H1 (cell line): ENCODE measurements at regions not wholly inside any gene's neighbourhood (a gene's known extent, or its start where the extent isn't known, plus 50 kb on each side); places are given as distances from the start of the nearest gene placed in this dataset.

Source experiments
- BACH1 ChIP-seq: IDR thresholded peaks from 2 replicates; pipeline ENCODE4 v1.6.1; 2012; ENCODE audit warnings: low read length, improper control_type of control experiment
- CBX8 ChIP-seq: fragments of 300-800, 300-1000 bp; sonication (generic); IDR thresholded peaks from 2 replicates; pipeline ENCODE4 v1.7.1; 2016; ENCODE audit warnings: low read depth, low read length, borderline replicate concordance
- CREB1 ChIP-seq: IDR thresholded peaks from 2 replicates; pipeline ENCODE4 v1.6.1; 2012; ENCODE audit warnings: inconsistent platforms
- FOSL1 ChIP-seq: IDR thresholded peaks from 2 replicates; pipeline ENCODE4 v1.6.1; 2011; ENCODE audit warnings: mild to moderate bottlenecking, low read depth, low read length, moderate library complexity; ENCODE audit not compliant: insufficient read depth
- MAFK ChIP-seq: IDR thresholded peaks from 2 replicates; pipeline ENCODE4 v1.6.1; 2012; ENCODE audit warnings: low read depth, mild to moderate bottlenecking, improper control_type of control experiment, low read length
- SIX5 ChIP-seq: IDR thresholded peaks from 2 replicates; pipeline ENCODE4 v1.6.1; 2011; ENCODE audit warnings: mild to moderate bottlenecking, low read depth, low read length
- TF ChIP-seq, protein P1 (sequence below): fragments of 300-600 bp; sonication (generic); IDR thresholded peaks from 2 replicates; pipeline ENCODE4 v1.7.1; 2012; ENCODE audit warnings: low read length, moderate library complexity, mild to moderate bottlenecking, inconsistent platforms; ENCODE audit not compliant: insufficient replicate concordance

DNA sequence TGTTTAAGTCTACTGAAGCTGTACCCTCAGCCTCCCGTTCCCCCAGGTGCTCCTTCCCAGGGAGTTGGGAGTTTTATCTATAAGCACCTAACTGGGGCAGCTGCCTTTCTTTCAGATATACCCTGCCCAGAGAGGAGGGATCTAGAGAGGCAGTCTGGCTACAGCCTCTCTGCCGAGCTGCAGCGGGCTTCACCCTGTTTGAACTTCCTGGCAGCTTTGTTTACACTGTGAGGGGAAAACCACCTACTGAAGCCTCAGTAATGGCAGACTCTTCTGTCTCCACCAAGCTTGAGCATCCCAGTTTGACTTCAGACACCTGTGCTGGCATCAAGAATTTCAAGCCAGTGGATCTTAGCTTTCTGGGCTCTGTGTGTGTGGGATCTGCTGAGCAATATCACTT lies 122.5 kb downstream of the MAGEE1 start (continued):
- TF ChIP-seq, protein P1, sequence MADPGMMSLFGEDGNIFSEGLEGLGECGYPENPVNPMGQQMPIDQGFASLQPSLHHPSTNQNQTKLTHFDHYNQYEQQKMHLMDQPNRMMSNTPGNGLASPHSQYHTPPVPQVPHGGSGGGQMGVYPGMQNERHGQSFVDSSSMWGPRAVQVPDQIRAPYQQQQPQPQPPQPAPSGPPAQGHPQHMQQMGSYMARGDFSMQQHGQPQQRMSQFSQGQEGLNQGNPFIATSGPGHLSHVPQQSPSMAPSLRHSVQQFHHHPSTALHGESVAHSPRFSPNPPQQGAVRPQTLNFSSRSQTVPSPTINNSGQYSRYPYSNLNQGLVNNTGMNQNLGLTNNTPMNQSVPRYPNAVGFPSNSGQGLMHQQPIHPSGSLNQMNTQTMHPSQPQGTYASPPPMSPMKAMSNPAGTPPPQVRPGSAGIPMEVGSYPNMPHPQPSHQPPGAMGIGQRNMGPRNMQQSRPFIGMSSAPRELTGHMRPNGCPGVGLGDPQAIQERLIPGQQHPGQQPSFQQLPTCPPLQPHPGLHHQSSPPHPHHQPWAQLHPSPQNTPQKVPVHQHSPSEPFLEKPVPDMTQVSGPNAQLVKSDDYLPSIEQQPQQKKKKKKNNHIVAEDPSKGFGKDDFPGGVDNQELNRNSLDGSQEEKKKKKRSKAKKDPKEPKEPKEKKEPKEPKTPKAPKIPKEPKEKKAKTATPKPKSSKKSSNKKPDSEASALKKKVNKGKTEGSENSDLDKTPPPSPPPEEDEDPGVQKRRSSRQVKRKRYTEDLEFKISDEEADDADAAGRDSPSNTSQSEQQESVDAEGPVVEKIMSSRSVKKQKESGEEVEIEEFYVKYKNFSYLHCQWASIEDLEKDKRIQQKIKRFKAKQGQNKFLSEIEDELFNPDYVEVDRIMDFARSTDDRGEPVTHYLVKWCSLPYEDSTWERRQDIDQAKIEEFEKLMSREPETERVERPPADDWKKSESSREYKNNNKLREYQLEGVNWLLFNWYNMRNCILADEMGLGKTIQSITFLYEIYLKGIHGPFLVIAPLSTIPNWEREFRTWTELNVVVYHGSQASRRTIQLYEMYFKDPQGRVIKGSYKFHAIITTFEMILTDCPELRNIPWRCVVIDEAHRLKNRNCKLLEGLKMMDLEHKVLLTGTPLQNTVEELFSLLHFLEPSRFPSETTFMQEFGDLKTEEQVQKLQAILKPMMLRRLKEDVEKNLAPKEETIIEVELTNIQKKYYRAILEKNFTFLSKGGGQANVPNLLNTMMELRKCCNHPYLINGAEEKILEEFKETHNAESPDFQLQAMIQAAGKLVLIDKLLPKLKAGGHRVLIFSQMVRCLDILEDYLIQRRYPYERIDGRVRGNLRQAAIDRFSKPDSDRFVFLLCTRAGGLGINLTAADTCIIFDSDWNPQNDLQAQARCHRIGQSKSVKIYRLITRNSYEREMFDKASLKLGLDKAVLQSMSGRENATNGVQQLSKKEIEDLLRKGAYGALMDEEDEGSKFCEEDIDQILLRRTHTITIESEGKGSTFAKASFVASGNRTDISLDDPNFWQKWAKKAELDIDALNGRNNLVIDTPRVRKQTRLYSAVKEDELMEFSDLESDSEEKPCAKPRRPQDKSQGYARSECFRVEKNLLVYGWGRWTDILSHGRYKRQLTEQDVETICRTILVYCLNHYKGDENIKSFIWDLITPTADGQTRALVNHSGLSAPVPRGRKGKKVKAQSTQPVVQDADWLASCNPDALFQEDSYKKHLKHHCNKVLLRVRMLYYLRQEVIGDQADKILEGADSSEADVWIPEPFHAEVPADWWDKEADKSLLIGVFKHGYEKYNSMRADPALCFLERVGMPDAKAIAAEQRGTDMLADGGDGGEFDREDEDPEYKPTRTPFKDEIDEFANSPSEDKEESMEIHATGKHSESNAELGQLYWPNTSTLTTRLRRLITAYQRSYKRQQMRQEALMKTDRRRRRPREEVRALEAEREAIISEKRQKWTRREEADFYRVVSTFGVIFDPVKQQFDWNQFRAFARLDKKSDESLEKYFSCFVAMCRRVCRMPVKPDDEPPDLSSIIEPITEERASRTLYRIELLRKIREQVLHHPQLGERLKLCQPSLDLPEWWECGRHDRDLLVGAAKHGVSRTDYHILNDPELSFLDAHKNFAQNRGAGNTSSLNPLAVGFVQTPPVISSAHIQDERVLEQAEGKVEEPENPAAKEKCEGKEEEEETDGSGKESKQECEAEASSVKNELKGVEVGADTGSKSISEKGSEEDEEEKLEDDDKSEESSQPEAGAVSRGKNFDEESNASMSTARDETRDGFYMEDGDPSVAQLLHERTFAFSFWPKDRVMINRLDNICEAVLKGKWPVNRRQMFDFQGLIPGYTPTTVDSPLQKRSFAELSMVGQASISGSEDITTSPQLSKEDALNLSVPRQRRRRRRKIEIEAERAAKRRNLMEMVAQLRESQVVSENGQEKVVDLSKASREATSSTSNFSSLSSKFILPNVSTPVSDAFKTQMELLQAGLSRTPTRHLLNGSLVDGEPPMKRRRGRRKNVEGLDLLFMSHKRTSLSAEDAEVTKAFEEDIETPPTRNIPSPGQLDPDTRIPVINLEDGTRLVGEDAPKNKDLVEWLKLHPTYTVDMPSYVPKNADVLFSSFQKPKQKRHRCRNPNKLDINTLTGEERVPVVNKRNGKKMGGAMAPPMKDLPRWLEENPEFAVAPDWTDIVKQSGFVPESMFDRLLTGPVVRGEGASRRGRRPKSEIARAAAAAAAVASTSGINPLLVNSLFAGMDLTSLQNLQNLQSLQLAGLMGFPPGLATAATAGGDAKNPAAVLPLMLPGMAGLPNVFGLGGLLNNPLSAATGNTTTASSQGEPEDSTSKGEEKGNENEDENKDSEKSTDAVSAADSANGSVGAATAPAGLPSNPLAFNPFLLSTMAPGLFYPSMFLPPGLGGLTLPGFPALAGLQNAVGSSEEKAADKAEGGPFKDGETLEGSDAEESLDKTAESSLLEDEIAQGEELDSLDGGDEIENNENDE, result no peak
- TF ChIP-seq CREB1 (no peak), FOSL1 (no peak), BACH1 (no peak), MAFK (no peak), SIX5 (no peak), CBX8 (no peak)
